ENCODE measurements at regions not wholly inside any gene's neighbourhood (a gene's known extent, or its start where the extent isn't known, plus 50 kb on each side); places are given as distances from the start of the nearest gene placed in this dataset.

DNA sequence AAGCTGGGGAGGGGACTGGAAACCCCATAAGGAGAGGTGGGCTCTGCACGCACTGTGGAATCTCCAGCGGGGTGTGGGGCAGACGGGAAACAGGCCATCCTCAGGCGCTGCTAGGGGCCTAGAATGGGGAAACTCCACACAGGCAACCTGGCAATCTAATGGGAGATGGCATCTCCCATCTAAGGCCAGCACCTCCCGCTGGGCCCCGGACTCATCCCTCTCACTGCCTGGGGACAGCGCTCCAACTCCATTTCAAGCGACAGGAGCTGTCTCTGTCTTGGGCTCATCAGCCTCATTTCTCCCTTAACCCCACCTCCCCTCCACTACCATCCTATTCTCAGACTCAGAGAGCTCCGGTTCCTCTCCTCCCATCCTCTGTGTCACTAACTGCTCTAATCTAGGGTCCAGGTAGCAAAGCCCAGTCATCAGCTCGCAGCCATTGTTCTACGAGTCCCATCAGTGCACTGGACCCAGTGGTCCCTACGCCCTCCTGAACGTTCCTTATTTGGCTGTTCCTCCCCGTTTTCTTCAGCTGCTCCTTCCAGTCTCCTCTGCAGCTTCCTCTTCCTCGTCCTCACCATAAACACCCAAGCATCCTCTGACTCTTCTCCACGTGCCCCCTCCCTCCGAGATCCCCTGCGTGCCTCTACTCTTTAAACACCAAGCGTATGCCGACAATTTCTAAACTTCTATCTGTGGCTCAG lies 93.4 kb upstream of the CASZ1 start:
- TF ChIP-seq, protein P1, sequence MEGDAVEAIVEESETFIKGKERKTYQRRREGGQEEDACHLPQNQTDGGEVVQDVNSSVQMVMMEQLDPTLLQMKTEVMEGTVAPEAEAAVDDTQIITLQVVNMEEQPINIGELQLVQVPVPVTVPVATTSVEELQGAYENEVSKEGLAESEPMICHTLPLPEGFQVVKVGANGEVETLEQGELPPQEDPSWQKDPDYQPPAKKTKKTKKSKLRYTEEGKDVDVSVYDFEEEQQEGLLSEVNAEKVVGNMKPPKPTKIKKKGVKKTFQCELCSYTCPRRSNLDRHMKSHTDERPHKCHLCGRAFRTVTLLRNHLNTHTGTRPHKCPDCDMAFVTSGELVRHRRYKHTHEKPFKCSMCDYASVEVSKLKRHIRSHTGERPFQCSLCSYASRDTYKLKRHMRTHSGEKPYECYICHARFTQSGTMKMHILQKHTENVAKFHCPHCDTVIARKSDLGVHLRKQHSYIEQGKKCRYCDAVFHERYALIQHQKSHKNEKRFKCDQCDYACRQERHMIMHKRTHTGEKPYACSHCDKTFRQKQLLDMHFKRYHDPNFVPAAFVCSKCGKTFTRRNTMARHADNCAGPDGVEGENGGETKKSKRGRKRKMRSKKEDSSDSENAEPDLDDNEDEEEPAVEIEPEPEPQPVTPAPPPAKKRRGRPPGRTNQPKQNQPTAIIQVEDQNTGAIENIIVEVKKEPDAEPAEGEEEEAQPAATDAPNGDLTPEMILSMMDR (IDR thresholded peaks at IDR 0.05; ENCODE audit: low read depth, low read length): no peak
- no peak for DNase-seq (ENCODE audit: low read depth, low spot score)
- no peaks in the 10 kb centered on the region; the same call in 1 of the 2 replicates for H3K9me3 ChIP-seq (ENCODE audit: control insufficient read depth, insufficient read depth, low read length)
- peaks cover 46% of the 10 kb centered on the region for H3K27me3 ChIP-seq (ENCODE audit: control insufficient read depth, insufficient read depth, low read length)
- CTCF ChIA-PET: interaction anchor here (0.7 to 1.6 kb wide), 3 partner anchors 22 to 382 kb away, joined by 3 to 4 read pairs (median 3); no protein-coding TSS in a partner anchor
- H3K4me3 ChIP-seq (ENCODE audit: low read depth, low read length): no peak overlapping the region
- no peak overlapping the region for H3K27ac ChIP-seq (ENCODE audit: low read depth, low read length)
- POLR2A ChIA-PET: no interaction called here

- DNase-seq (ENCODE audit: low read depth, low spot score): no peak
- TF ChIP-seq, protein P1 (IDR thresholded peaks at IDR 0.05; ENCODE audit: low read depth, low read length): no peak
- ChIA-PET CTCF (interaction anchor here (1.6 kb wide), 1 partner anchor 24 kb away, joined by 4 read pairs; no protein-coding TSS in a partner anchor), POLR2A (no interaction called here)
- H3K9me3 ChIP-seq (ENCODE audit: control insufficient read depth, insufficient read depth, low read length): no peaks in the 10 kb centered on the region; the same call in 1 of the 2 replicates
- H3K27ac ChIP-seq (ENCODE audit: low read depth, low read length): no peak overlapping the region
- H3K4me3 ChIP-seq (ENCODE audit: low read depth, low read length): no peak overlapping the region
- peaks cover 46% of the 10 kb centered on the region for H3K27me3 ChIP-seq (ENCODE audit: control insufficient read depth, insufficient read depth, low read length)
These were observed 94.1 kb upstream of the CASZ1 start for GRCh38 chr1:10890491-10891071.

DNA sequence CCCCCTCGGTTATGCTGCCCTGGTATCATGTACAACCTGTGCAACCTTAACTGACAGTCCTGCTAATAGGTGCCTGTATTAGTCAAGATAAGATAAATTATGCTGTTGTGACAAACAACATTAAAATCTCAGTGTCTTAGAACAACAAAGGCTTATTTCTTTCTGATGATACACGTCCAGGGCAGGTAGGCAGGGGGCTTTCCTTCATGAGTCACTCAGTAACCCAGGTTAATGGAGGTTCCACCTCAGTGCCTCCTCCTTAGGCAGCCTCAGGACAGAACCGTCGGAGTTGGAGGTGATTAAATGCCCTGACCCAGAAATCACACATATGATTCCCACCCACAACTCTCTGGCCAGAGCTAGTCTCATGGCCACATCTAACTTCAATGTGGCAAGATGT lies 94.6 kb upstream of the CASZ1 start:
- Histone ChIP-seq H3K9me3 (ENCODE audit: control insufficient read depth, insufficient read depth, low read length) (no peaks in the 10 kb centered on the region; the same call in 1 of the 2 replicates), H3K4me3 (ENCODE audit: low read depth, low read length) (no peak overlapping the region), H3K27me3 (ENCODE audit: control insufficient read depth, insufficient read depth, low read length) (peaks cover 46% of the 10 kb centered on the region), H3K27ac (ENCODE audit: low read depth, low read length) (no peak overlapping the region)
- CTCF ChIA-PET: interaction anchor here (1.6 kb wide), 1 partner anchor 24 kb away, joined by 4 read pairs; no protein-coding TSS in a partner anchor
- POLR2A ChIA-PET: interaction anchor here (0.7 kb wide), 1 partner anchor 26 kb away, joined by 8 read pairs; no protein-coding TSS in a partner anchor
- no peak for DNase-seq (ENCODE audit: low read depth, low spot score)
- TF ChIP-seq, protein P1 (IDR thresholded peaks at IDR 0.05; ENCODE audit: low read depth, low read length): no peak

DNA sequence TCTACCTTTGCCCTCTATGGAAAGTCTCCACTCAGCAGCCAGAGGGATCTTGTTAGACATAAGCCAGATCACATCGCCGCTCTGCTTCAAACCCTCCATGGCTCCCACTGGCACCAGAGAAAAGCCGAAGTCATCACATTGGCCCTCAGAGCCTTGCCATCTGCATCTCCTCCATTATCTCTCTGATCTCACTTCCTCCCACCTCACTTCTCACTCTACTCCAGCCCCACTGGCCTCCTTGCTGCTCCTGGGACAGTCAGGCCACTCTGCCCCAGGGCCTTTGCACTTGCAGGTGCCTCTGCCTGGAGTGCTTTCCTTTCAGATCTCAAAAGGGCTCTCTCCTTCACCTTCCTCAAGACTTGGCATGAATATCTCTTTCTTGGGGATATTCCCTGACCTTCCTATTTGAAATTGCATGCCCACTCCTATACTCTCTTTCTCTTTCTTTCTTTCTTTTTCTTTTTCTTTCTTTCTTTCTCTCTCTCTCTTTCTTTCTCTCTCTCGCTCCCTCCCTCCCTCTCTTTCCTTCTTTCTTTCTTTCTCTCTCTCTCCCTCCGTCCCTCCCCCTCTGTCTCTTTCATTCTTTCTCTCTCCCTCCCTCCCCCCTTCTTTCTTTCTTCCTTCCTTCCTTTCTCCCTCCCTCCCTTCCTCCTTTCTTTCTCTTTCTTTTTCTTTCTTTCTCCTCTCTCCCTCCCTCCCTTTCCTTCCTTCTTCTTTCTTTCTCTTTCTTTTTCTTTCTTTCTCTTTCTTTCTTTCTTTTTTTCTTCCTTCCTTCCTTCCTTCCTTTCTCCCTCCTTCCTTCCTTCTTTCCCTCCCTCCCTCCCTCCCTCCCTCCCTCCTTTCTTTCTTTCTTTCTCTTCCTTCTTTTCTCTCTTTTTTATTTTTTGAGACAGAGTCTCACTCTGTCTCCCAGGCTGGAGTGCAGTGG lies 96.0 kb upstream of the CASZ1 start:
- ChIA-PET POLR2A (no interaction called here), CTCF (no interaction called here)
- no peak for DNase-seq (ENCODE audit: low read depth, low spot score)
- H3K9me3 ChIP-seq (ENCODE audit: control insufficient read depth, insufficient read depth, low read length): no peaks in the 10 kb centered on the region; the same call in 1 of the 2 replicates
- TF ChIP-seq, protein P1 (IDR thresholded peaks at IDR 0.05; ENCODE audit: low read depth, low read length): no peak
- H3K4me3 ChIP-seq (ENCODE audit: low read depth, low read length): no peak overlapping the region
- H3K27me3 ChIP-seq (ENCODE audit: control insufficient read depth, insufficient read depth, low read length): peaks cover 43% of the 10 kb centered on the region
- H3K27ac ChIP-seq (ENCODE audit: low read depth, low read length): no peak overlapping the region
